GM23338 (cell line): ENCODE measurements at regions not wholly inside any gene's neighbourhood (a gene's known extent, or its start where the extent isn't known, plus 50 kb on each side); places are given as distances from the start of the nearest gene placed in this dataset.

Source experiments
- ATAC-seq: fragments of 200-7000 bp; cut with Tn5 transposase; 3 replicates; pipeline ENCODE4 v1.9.1; 2020
- DNase-seq: peaks from one replicate; pipeline ENCODE4 v3.0.0-alpha.2; 2015; ENCODE audit warnings: low spot score
- H2AFZ ChIP-seq: fragments of 200-600 bp; sonication (generic); 2 replicates; pipeline ENCODE4 v1.8.0; 2016; ENCODE audit warnings: antibody characterized with exemption, mild to moderate bottlenecking, moderate library complexity
- H3F3A ChIP-seq: fragments of 200-600 bp; sonication (generic); replicated peaks from 2 replicates; pipeline ENCODE4 v1.8.0; 2017; ENCODE audit warnings: antibody characterized with exemption, mixed run types, low read depth
- H3K27ac ChIP-seq: fragments of 200-600 bp; sonication (generic); 2 replicates; pipeline ENCODE4 v1.6.1; 2016; ENCODE audit warnings: low read depth
- H3K27me3 ChIP-seq: fragments of 200-600 bp; sonication (generic); 2 replicates; pipeline ENCODE4 v1.8.0; 2016; ENCODE audit warnings: mild to moderate bottlenecking, mixed run types, moderate library complexity; ENCODE audit not compliant: insufficient read depth
- H3K36me3 ChIP-seq: fragments of 200-600 bp; sonication (generic); 2 replicates; pipeline ENCODE4 v1.8.0; 2016; ENCODE audit warnings: mild to moderate bottlenecking; ENCODE audit not compliant: insufficient read depth
- H3K4me1 ChIP-seq: fragments of 200-600 bp; sonication (generic); 2 replicates; pipeline ENCODE4 v1.8.0; 2016; ENCODE audit warnings: mild to moderate bottlenecking, moderate library complexity; ENCODE audit not compliant: insufficient read depth
- H3K4me2 ChIP-seq: fragments of 200-600 bp; sonication (generic); 2 replicates; pipeline ENCODE4 v1.7.1; 2017; ENCODE audit warnings: mixed run types
- H3K4me3 ChIP-seq: fragments of 200-600 bp; sonication (generic); 2 replicates; pipeline ENCODE4 v1.6.1; 2016; ENCODE audit warnings: mixed run types
- H3K79me2 ChIP-seq: fragments of 200-600 bp; sonication (generic); replicated peaks from 2 replicates; pipeline ENCODE4 v1.8.0; 2017; ENCODE audit warnings: mild to moderate bottlenecking; ENCODE audit not compliant: insufficient read depth
- H3K9me2 ChIP-seq: fragments of 200-600 bp; sonication (generic); 2 replicates; pipeline ENCODE4 v1.8.0; 2017; ENCODE audit not compliant: insufficient read depth
- H4K20me1 ChIP-seq: fragments of 200-600 bp; sonication (generic); replicated peaks from 2 replicates; pipeline ENCODE4 v1.8.0; 2017; ENCODE audit warnings: mild to moderate bottlenecking; ENCODE audit not compliant: insufficient read depth
- H3K27ac Mint-ChIP-seq: 2 replicates; pipeline ENCODE4 v1.8.0; 2020; ENCODE audit warnings: inconsistent platforms, mild to moderate bottlenecking, moderate library complexity, mixed read lengths
- H3K27me3 Mint-ChIP-seq: 3 replicates; pipeline ENCODE4 v1.8.0; 2022; ENCODE audit warnings: low read depth, mild to moderate bottlenecking, moderate library complexity, mixed read lengths, inconsistent platforms; ENCODE audit not compliant: insufficient read depth, poor library complexity
- H3K36me3 Mint-ChIP-seq: 3 replicates; pipeline ENCODE4 v1.8.0; 2021; ENCODE audit warnings: low read depth, mild to moderate bottlenecking, inconsistent platforms, moderate library complexity, mixed read lengths
- H3K4me1 Mint-ChIP-seq: 3 replicates; pipeline ENCODE4 v1.8.0; 2020; ENCODE audit warnings: mild to moderate bottlenecking, inconsistent platforms, mixed read lengths
- H3K4me3 Mint-ChIP-seq: 3 replicates; pipeline ENCODE4 v1.8.0; 2021; ENCODE audit warnings: moderate library complexity, mild to moderate bottlenecking, inconsistent platforms, mixed read lengths
- H3K9me3 Mint-ChIP-seq: 3 replicates; pipeline ENCODE4 v1.8.0; 2020; ENCODE audit warnings: moderate library complexity, mild to moderate bottlenecking, inconsistent platforms, mixed read lengths
- ETS1 ChIP-seq: IDR thresholded peaks from 2 replicates; pipeline ENCODE4 v1.6.1; 2016; ENCODE audit warnings: antibody characterized with exemption
- POLR2AphosphoS5 ChIP-seq: IDR thresholded peaks from 2 replicates; pipeline ENCODE4 v1.6.1; 2016; ENCODE audit warnings: antibody characterized with exemption, low read depth
- REST ChIP-seq: IDR thresholded peaks from one replicate; pipeline ENCODE4 v1.6.1; 2018; ENCODE audit warnings: antibody characterized with exemption; ENCODE audit not compliant: unreplicated experiment
- STAT1 ChIP-seq: IDR thresholded peaks from one replicate; pipeline ENCODE4 v1.6.1; 2016; ENCODE audit warnings: antibody characterized with exemption; ENCODE audit not compliant: unreplicated experiment
- ZNF114 ChIP-seq: fragments of 250-450 bp; sonication (Bioruptor Pico); IDR thresholded peaks from 2 replicates; pipeline ENCODE4 v1.5.0; 2020; ENCODE audit warnings: mild to moderate bottlenecking, moderate library complexity
- ZNF462 ChIP-seq: fragments of 250-450 bp; sonication (Bioruptor Pico); IDR thresholded peaks from 2 replicates; pipeline ENCODE4 v1.5.0; 2020; ENCODE audit warnings: mild to moderate bottlenecking, moderate library complexity

- no peak for TF ChIP-seq ZNF462
Observed at GRCh38 chr7:24199978-24200377, 84.0 kb upstream of the NPY start (continued).

GRCh38 chr7:24200407-24200966, 83.5 kb upstream of the NPY start:
- H3F3A ChIP-seq: no peaks in the 10 kb centered on the region
- no peaks in the 10 kb centered on the region for H3K27me3 Mint-ChIP-seq
- DNase-seq: no peak
- H3K4me1 Mint-ChIP-seq: no peaks in the 10 kb centered on the region
- 0 out of 2 replicates have a peak overlapping the region, but pooled peaks have one; percentile 35 for H2AFZ ChIP-seq
- no peaks in the 10 kb centered on the region for H3K36me3 Mint-ChIP-seq
- no peaks in the 10 kb centered on the region for H3K9me2 ChIP-seq
- no peak for ATAC-seq
- no peaks in the 10 kb centered on the region for H3K4me1 ChIP-seq
- H3K4me3 Mint-ChIP-seq: no peak overlapping the region
- H3K36me3 ChIP-seq: no peaks in the 10 kb centered on the region
- H3K27me3 ChIP-seq: no peaks in the 10 kb centered on the region
- no peak overlapping the region for H3K4me3 ChIP-seq
- no peaks in the 10 kb centered on the region for H3K79me2 ChIP-seq
- H3K4me2 ChIP-seq: no peak overlapping the region
- H3K9me3 Mint-ChIP-seq: no peaks in the 10 kb centered on the region
- H3K27ac Mint-ChIP-seq: no peak overlapping the region
- no peak overlapping the region for H3K27ac ChIP-seq
- no peaks in the 10 kb centered on the region for H4K20me1 ChIP-seq
- TF ChIP-seq ETS1 (no peak), ZNF114 (no peak), REST (no peak), POLR2AphosphoS5 (no peak), STAT1 (no peak)
